Psoas muscle (tissue), 7 donors: ENCODE measurements at regions not wholly inside any gene's neighbourhood (a gene's known extent, or its start where the extent isn't known, plus 50 kb on each side); places are given as distances from the start of the nearest gene placed in this dataset.
"Not testable (repeated sequence)": the region's sequence is repeated elsewhere in the genome, so short reads cannot be mapped to it uniquely, and the experiment has no call there.

Source experiments
- ATAC-seq, 4 donors: fragments of 200-7000 bp; cut with Tn5 transposase; one replicate each; pipeline ENCODE4 v1.9.1; 2020; ENCODE audit warnings: moderate library complexity in 3 of 4, mild to moderate bottlenecking in 2 of 4
- DNase-seq, 2 donors: peaks; one replicate each; pipeline ENCODE4 v3.0.0-alpha.2; 2020
- H3K27ac ChIP-seq: fragments of 200-600 bp; one replicate; pipeline ENCODE4 v1.8.0; 2022
- H3K27me3 ChIP-seq, 3 donors: fragments of 200-600 bp in 1 of 3; one replicate each; pipeline versions ENCODE4 v1.6.1 to v1.8.0; 2013 to 2022; ENCODE audit warnings: low read length in 2 of 3, mild to moderate bottlenecking in 2 of 3, moderate library complexity in 1 of 3; ENCODE audit not compliant: insufficient read depth in 3 of 3
- H3K36me3 ChIP-seq, 2 donors: fragments of 200-600 bp in 1 of 2; one replicate each; pipeline versions ENCODE4 v1.6.1 to v1.8.0; 2013 to 2022; ENCODE audit warnings: low read depth in 1 of 2, mild to moderate bottlenecking in 1 of 2, moderate library complexity in 1 of 2; ENCODE audit not compliant: insufficient read depth in 1 of 2
- H3K4me1 ChIP-seq: fragments of 200-600 bp; one replicate; pipeline ENCODE4 v1.8.0; 2022
- H3K4me3 ChIP-seq: fragments of 200-600 bp; one replicate; pipeline ENCODE4 v1.8.0; 2022; ENCODE audit warnings: mild to moderate bottlenecking
- H3K9me3 ChIP-seq: fragments of 200-600 bp; one replicate; pipeline ENCODE4 v1.8.0; 2022
- WGBS, 3 donors: extraction: QIAGEN DNeasy Blood & Tissue Kit; methylation state at CpG; one replicate each; pipeline versions ENCODE4 v1.1.6 to v1.1.7; 2013; 5-methylcytosine and 5-hydroxymethylcytosine counted together
- intact Hi-C, 2 donors: fragments of 100-400 bp; cut with DNase I; formaldehyde crosslinking; loops; one replicate each; pipeline versions ENCODE4 v1.11.0 to v1.14.2; 2022
- TF ChIP-seq, protein P1 (sequence below): fragments of 200-600 bp; IDR thresholded peaks from one replicate; pipeline ENCODE4 v1.8.0; 2022; ENCODE audit warnings: antibody characterized with exemption
- donor health status: healthy with polysubstance abuse.
- donor health status: DM: no; HTN: no; CAD: no; lungs with moderate emphysema.
- donor health status: Bipolar disorder and iron deficiency.
- donor health status: healthy.
- donor health status: DM: yes; HTN: yes; CAD: no.
- donor health status: DM: no; HTN: no; CAD: no.
- donor health status: DM: yes; HTN: yes; CAD: no.

DNA sequence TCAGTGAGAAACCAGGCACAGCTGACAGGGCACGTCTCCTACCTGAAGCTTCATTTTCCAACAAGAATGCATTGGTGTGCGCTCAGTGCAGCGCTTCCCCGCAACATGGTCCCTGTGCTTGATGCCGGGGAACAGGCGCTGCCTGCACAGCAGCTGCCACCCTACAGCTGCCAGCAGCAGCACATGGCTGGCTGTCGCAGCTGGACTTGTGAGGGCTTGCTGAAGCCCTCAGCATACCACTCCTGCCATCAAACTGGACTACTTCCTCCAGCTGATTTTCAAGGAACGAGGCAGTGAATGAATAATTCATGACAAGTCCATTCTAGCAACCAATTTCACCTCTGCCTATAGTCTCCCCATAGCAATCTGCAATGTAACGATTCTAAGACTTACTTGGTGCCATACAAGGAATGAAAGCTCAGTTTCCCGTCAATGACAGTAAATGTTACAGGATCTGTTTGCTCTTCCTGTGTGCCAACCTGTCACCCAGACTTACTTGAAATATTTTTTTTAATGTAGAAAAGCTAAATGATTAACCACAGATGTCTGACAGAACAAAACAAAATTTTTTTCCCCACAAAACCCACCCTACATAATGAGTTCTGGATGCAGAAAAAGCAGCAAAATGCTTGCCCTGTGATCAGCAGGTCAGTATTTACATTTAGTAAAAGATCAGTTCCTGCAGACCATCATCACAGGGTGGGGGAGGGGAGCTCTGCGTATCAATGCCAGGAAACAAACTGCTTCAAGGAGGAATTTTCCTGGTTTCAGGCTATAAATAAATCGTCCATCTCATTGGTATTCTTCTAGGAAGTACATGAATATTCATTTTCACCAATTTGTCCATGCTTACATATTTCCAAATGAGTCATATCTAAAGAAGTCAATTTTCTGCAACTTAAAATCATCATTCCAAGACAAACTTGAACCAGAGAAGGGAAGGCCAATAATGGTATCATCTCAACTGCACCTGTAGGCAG, 140.6 kb downstream of the ALOX5 start:
- Histone ChIP-seq H3K27me3 (no peaks in the 10 kb centered on the region), H3K36me3 (no peaks in the 10 kb centered on the region), H3K9me3 (no peaks in the 10 kb centered on the region), H3K4me1 (peaks cover 11% of the 10 kb centered on the region), H3K4me3 (no peak overlapping the region), H3K27ac (no peak overlapping the region)
- DNase-seq (no peak), ATAC-seq (peak; percentile 47 to 79 (median 73))
- intact Hi-C loops: no loop called here
- 34 to 37% (median 36%) methylated on average over 12 of the region's 12 CpGs for WGBS, 3 donors
- TF ChIP-seq, protein P1, sequence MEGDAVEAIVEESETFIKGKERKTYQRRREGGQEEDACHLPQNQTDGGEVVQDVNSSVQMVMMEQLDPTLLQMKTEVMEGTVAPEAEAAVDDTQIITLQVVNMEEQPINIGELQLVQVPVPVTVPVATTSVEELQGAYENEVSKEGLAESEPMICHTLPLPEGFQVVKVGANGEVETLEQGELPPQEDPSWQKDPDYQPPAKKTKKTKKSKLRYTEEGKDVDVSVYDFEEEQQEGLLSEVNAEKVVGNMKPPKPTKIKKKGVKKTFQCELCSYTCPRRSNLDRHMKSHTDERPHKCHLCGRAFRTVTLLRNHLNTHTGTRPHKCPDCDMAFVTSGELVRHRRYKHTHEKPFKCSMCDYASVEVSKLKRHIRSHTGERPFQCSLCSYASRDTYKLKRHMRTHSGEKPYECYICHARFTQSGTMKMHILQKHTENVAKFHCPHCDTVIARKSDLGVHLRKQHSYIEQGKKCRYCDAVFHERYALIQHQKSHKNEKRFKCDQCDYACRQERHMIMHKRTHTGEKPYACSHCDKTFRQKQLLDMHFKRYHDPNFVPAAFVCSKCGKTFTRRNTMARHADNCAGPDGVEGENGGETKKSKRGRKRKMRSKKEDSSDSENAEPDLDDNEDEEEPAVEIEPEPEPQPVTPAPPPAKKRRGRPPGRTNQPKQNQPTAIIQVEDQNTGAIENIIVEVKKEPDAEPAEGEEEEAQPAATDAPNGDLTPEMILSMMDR: no peak

DNA sequence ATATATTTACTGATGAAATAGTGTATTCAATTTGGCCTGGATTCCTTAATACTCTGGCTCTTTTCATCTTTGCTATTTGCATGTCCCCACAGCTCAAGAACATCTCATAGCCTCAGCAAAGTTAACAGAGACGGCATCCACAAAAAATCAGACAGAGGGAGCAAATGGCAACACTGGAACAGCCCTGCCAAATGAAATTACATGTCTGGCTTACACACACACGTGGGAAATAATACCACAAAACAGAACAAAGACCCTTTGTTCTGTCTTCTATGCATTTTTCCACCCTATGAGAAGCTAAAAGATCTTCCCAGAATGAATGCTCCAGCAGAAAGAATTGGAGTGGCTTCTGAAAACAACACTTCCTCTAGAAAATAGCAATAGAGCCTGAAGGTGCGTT, 139.5 kb downstream of the ALOX5 start:
- intact Hi-C loops: no loop called here
- Histone ChIP-seq H3K4me1 (peaks cover 11% of the 10 kb centered on the region), H3K27me3 (no peaks in the 10 kb centered on the region), H3K9me3 (no peaks in the 10 kb centered on the region), H3K36me3 (no peaks in the 10 kb centered on the region), H3K27ac (no peak overlapping the region), H3K4me3 (no peak overlapping the region)
- TF ChIP-seq, protein P1: no peak
- DNase-seq (no peak), ATAC-seq (no peak)
- 53 to 64% (median 62%) methylated on average over 3 of the region's 3 CpGs for WGBS, 3 donors

DNA sequence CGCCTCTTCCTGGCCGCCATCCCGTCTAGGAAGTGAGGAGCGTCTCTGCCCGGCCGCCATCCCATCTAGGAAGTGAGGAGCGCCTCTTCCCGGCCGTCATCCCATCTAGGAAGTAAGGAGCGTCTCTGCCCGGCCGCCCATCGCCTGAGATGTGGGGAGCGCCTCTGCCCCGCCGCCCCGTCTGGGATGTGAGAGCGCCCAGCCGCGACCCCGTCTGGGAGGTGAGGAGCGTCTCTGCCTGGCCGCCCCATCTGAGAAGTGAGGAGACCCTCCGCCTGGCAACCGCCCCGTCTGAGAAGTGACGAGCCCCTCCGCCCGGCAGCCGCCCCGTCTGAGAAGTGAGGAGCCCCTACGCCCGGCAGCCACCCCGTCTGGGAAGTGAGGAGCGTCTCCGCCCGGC, 137.9 kb downstream of the ALOX5 start:
- H3K9me3 ChIP-seq, ATAC-seq, H3K27ac ChIP-seq, H3K27me3 ChIP-seq, intact Hi-C loops, H3K36me3 ChIP-seq, DNase-seq, H3K4me3 ChIP-seq: not testable (repeated sequence)
- WGBS, 3 donors: 97 to 98% (median 98%) methylated on average over 18 to 36 of the region's 37 CpGs
- H3K4me1 ChIP-seq: peaks cover 11% of the 10 kb centered on the region

DNA sequence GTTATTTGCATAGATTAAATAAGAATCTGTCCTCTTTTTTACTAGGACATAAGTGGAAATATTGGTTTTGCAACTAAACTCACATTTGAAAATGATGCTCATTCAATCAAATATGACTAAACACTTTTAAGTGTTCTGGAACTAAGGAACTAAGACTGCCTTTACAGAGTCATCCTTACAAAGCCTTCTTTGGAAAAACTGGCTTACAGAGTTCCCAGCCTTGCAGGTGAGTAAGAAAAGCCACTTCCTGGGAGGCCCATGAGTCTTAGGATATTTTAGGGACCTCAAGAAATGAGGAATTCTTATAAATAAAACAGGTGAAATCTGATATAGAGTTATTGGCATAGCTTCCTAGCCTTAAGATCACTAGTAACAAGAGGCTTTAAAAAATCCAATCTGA, 135.5 kb downstream of the ALOX5 start:
- no peaks in the 10 kb centered on the region for H3K36me3 ChIP-seq
- TF ChIP-seq, protein P1: no peak
- no peaks in the 10 kb centered on the region for H3K9me3 ChIP-seq
- H3K27me3 ChIP-seq: no peaks in the 10 kb centered on the region
- ATAC-seq (no peak), DNase-seq (no peak)
- H3K4me3 ChIP-seq: no peak overlapping the region
- H3K4me1 ChIP-seq: peaks cover 4% of the 10 kb centered on the region
- intact Hi-C loops: no loop called here
- H3K27ac ChIP-seq: no peak overlapping the region

DNA sequence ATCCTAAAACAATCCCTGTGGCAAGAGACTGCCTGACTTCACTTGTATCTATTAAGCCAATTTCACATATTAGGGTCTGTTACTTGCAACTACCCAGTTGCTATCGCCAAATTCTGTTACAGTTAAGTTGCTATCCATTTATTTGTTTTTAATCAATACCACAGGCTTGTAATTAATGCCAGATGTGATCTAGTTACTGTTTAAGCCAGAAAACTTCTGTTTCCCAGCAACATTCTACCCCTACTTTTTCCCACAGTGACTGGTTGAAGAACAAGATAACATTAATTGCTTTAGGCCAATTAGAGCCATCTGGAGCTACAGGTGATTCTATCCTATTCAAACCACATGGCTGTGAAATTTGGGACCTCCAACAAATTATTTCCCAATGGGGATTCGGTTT, 131.3 kb downstream of the ALOX5 start:
- Histone ChIP-seq H3K4me3 (no peak overlapping the region), H3K4me1 (no peaks in the 10 kb centered on the region), H3K27me3 (no peaks in the 10 kb centered on the region), H3K36me3 (no peaks in the 10 kb centered on the region), H3K9me3 (no peaks in the 10 kb centered on the region), H3K27ac (no peak overlapping the region)
- intact Hi-C loops: no loop called here
- ATAC-seq (no peak), DNase-seq (no peak)
- 78 to 84% (median 81%) methylated on average over 2 of the region's 2 CpGs for WGBS, 3 donors
- TF ChIP-seq, protein P1: no peak
